ENCODE measurements at regions not wholly inside any gene's neighbourhood (a gene's known extent, or its start where the extent isn't known, plus 50 kb on each side); places are given as distances from the start of the nearest gene placed in this dataset.

GRCh38 chr14:101480747-101481530, 80.4 kb upstream of the DIO3 start:
- POLR2A ChIA-PET = no interaction called here
- Mint-ChIP-seq H3K4me3 (no peak overlapping the region), H3K9me3 (no peaks in the 10 kb centered on the region), H3K36me3 (ENCODE audit: low read depth) (no peaks in the 10 kb centered on the region), H3K27me3 (peaks cover 31% of the 10 kb centered on the region), H3K27ac (no peak overlapping the region), H3K4me1 (no peaks in the 10 kb centered on the region)
- CTCF ChIA-PET = no interaction called here
- DNase-seq = no peak

DNA sequence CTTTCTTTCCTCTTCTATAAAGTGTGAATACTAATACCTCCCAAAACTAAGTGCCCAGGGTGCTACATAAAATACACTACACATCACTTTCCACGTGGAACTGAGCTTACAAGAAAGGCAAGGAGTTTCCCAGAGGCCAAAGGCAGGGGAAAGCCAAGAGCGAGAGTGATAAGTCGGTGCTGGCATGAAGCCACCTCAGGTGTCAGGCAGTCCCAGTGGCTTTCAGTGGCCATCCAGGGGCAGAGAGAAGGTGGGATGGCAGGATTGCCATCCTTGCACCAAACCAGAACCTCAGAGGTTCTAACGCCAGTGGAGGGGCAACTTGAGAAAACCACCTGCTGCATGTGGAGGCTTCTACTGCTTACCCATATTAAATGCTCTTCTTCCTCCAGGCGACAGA, 79.7 kb upstream of the DIO3 start:
- Mint-ChIP-seq H3K27ac (no peak overlapping the region), H3K4me3 (no peak overlapping the region), H3K27me3 (peaks cover 33% of the 10 kb centered on the region), H3K9me3 (no peaks in the 10 kb centered on the region), H3K36me3 (ENCODE audit: low read depth) (no peaks in the 10 kb centered on the region), H3K4me1 (no peaks in the 10 kb centered on the region)
- DNase-seq = no peak
- ChIA-PET CTCF (no interaction called here), POLR2A (no interaction called here)

- Mint-ChIP-seq H3K4me1 (no peaks in the 10 kb centered on the region), H3K36me3 (ENCODE audit: low read depth) (no peaks in the 10 kb centered on the region), H3K27me3 (peaks cover 35% of the 10 kb centered on the region), H3K9me3 (no peaks in the 10 kb centered on the region), H3K27ac (no peak overlapping the region), H3K4me3 (no peak overlapping the region)
- DNase-seq = no peak
- POLR2A ChIA-PET = no interaction called here
- CTCF ChIA-PET = no interaction called here
Observed at GRCh38 chr14:101482066-101482465, 79.2 kb upstream of the DIO3 start.

DNA sequence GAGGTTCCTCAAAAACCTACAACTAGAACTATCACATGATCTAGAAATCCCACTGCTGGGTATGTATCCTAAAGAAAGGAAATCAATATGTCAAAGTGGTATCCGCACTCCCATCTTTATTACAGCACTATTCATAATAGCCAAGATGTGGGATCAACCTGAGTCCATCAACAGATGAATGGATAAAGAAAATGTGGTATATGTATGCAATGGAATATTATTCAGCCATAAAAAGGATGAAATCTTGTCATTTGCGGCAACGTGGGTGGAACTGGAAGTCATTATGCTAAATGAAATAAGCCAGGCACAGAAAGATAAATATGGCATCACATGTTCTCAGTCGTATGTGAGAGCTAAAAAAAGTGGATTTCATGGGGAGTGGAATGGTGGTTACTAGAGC, 77.5 kb upstream of the DIO3 start:
- Mint-ChIP-seq H3K36me3 (ENCODE audit: low read depth) (no peaks in the 10 kb centered on the region), H3K27ac (no peak overlapping the region), H3K4me3 (no peak overlapping the region), H3K27me3 (peaks cover 37% of the 10 kb centered on the region), H3K9me3 (peaks cover 4% of the 10 kb centered on the region), H3K4me1 (no peaks in the 10 kb centered on the region)
- ChIA-PET POLR2A (no interaction called here), CTCF (interaction anchor here (0.6 kb wide), 1 partner anchor 1790 kb away, joined by 4 read pairs; no protein-coding TSS in a partner anchor)
- no peak for DNase-seq

- CTCF ChIA-PET = interaction anchor here (0.6 kb wide), 2 partner anchors 24 to 26 kb away, joined by 3 read pairs; no protein-coding TSS in a partner anchor
- Mint-ChIP-seq H3K4me3 (no peak overlapping the region), H3K4me1 (no peaks in the 10 kb centered on the region), H3K9me3 (peaks cover 4% of the 10 kb centered on the region), H3K36me3 (ENCODE audit: low read depth) (no peaks in the 10 kb centered on the region), H3K27ac (no peak overlapping the region), H3K27me3 (peaks cover 20% of the 10 kb centered on the region)
- DNase-seq = no peak
- POLR2A ChIA-PET = no interaction called here
Observed at GRCh38 chr14:101489092-101489760, 72.1 kb upstream of the DIO3 start.

GRCh38 chr14:101490771-101491170, 70.5 kb upstream of the DIO3 start:
- ChIA-PET CTCF (no interaction called here), POLR2A (no interaction called here)
- no peak overlapping the region for H3K27ac Mint-ChIP-seq
- peaks cover 12% of the 10 kb centered on the region for H3K27me3 Mint-ChIP-seq
- H3K36me3 Mint-ChIP-seq (ENCODE audit: low read depth) = no peaks in the 10 kb centered on the region
- H3K4me1 Mint-ChIP-seq = no peaks in the 10 kb centered on the region
- no peak for DNase-seq
- H3K9me3 Mint-ChIP-seq = peaks cover 4% of the 10 kb centered on the region
- no peak overlapping the region for H3K4me3 Mint-ChIP-seq

DNA sequence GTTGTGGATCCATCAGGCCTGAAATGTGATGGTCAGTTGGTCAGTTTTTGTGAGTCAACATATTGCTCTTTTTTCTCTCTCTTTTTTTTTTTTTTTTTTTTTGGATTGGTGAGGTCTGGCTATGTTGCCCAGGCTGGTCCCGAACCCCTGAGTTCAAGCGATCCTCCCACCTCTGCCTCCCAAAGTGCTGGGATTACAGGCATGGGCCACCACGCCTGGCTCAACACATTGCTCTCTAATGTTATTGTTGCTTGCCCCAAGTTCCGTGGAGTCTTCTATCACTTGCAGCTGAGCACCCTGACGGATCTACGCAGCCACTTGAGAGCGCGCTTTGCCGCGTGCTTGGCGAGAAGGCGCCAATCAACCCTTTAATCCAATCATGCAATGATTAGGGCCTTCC, 69.5 kb upstream of the DIO3 start:
- DNase-seq = no peak
- Mint-ChIP-seq H3K27ac (no peak overlapping the region), H3K4me1 (no peaks in the 10 kb centered on the region), H3K9me3 (peaks cover 4% of the 10 kb centered on the region), H3K36me3 (ENCODE audit: low read depth) (no peaks in the 10 kb centered on the region), H3K27me3 (peaks cover 6% of the 10 kb centered on the region), H3K4me3 (no peak overlapping the region)
- ChIA-PET CTCF (no interaction called here), POLR2A (no interaction called here)

GRCh38 chr14:101492716-101493115, 68.6 kb upstream of the DIO3 start:
- Mint-ChIP-seq H3K4me1 (no peaks in the 10 kb centered on the region), H3K27me3 (peaks cover 6% of the 10 kb centered on the region), H3K4me3 (no peak overlapping the region), H3K9me3 (peaks cover 4% of the 10 kb centered on the region), H3K27ac (no peak overlapping the region), H3K36me3 (ENCODE audit: low read depth) (no peaks in the 10 kb centered on the region)
- no peak for DNase-seq
- POLR2A ChIA-PET = no interaction called here
- CTCF ChIA-PET = no interaction called here

DNA sequence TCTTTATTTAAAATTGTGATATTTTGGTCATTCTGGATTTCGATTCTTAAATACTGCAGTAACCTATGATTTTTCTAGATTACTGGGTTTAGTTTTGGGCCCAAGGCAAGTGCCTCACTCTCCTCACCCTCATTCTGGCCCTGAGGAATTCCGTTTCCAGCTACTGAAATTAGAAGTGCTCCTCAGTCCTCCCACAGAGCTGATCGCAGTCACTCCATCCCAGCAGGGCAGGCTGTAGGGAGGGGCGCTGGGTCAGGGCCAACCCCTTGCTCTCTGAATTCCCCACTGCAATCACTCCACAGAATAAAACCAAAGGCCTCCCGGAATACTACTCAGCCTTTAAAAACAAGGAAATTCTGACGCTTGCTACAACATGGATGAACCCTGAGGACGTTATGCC, 66.5 kb upstream of the DIO3 start:
- CTCF ChIA-PET = no interaction called here
- no peaks in the 10 kb centered on the region for H3K9me3 Mint-ChIP-seq

DNA sequence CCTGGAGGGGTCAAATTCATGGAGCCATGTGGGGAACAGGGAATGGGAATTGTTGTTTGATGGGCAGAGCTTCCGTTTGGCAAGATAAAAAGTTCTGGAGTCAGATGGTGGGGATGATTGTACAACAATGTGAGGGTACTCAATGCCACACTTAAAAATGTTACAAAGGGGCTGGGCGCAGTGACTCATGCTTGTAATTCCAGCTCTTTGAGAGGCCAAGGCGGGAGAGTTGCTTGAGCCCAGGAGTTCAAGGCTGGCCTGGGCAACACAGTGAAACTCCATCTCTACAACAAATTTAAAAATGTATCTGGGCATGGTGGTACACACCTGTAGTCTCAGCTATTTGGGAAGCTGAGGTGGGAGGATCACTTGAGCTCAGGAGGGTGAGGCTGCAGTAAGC, 66.0 kb upstream of the DIO3 start:
- Mint-ChIP-seq H3K9me3 (no peaks in the 10 kb centered on the region), H3K36me3 (ENCODE audit: low read depth) (no peaks in the 10 kb centered on the region), H3K27me3 (peaks cover 2% of the 10 kb centered on the region), H3K27ac (no peak overlapping the region), H3K4me1 (no peaks in the 10 kb centered on the region), H3K4me3 (no peak overlapping the region)
- ChIA-PET CTCF (no interaction called here), POLR2A (no interaction called here)
- no peak for DNase-seq

More for the DNA sequence above, 66.5 kb upstream of the DIO3 start:
- DNase-seq = no peak
- Mint-ChIP-seq H3K36me3 (ENCODE audit: low read depth) (no peaks in the 10 kb centered on the region), H3K4me3 (no peak overlapping the region), H3K27ac (no peak overlapping the region), H3K4me1 (no peaks in the 10 kb centered on the region), H3K27me3 (peaks cover 2% of the 10 kb centered on the region)
- POLR2A ChIA-PET = no interaction called here

- Mint-ChIP-seq H3K27me3 (peaks cover 2% of the 10 kb centered on the region), H3K27ac (no peak overlapping the region), H3K4me1 (no peaks in the 10 kb centered on the region), H3K9me3 (no peaks in the 10 kb centered on the region), H3K4me3 (no peak overlapping the region), H3K36me3 (ENCODE audit: low read depth) (no peaks in the 10 kb centered on the region)
- POLR2A ChIA-PET = no interaction called here
- CTCF ChIA-PET = no interaction called here
- no peak for DNase-seq
Observed at GRCh38 chr14:101495827-101496775, 65.2 kb upstream of the DIO3 start.

GRCh38 chr14:101496776-101497683, 64.3 kb upstream of the DIO3 start:
- CTCF ChIA-PET = interaction anchor here (0.9 kb wide), 1 partner anchor 12 kb away, joined by 3 read pairs; no protein-coding TSS in a partner anchor

More at GRCh38 chr14:101496776-101497683, 64.3 kb upstream of the DIO3 start:
- POLR2A ChIA-PET = no interaction called here
- H3K9me3 Mint-ChIP-seq = no peaks in the 10 kb centered on the region
- DNase-seq = no peak
- no peak overlapping the region for H3K27ac Mint-ChIP-seq
- H3K27me3 Mint-ChIP-seq = peaks cover 2% of the 10 kb centered on the region
- no peaks in the 10 kb centered on the region for H3K36me3 Mint-ChIP-seq (ENCODE audit: low read depth)
- H3K4me3 Mint-ChIP-seq = no peak overlapping the region
- H3K4me1 Mint-ChIP-seq = no peaks in the 10 kb centered on the region

Data from activated CD4-positive, alpha-beta T cell treated with anti-CD3 and anti-CD28 coated beads, Interleukin-2, amount 10 ng/mL, durations not matched to agents 7 days and 5 days (primary cell).